Tibial artery (tissue), 4 donors: ENCODE measurements at regions not wholly inside any gene's neighbourhood (a gene's known extent, or its start where the extent isn't known, plus 50 kb on each side); places are given as distances from the start of the nearest gene placed in this dataset.

Experiments used
- DNase-seq, 2 donors: peaks; one replicate each; pipeline ENCODE4 v3.0.0-alpha.2; 2019
- H3K27ac ChIP-seq, 2 donors: fragments of 200-600 bp; sonication (generic) in 1 of 2; 1 replicate in 1 of 2; 2 replicates in 1 of 2; pipeline ENCODE4 v1.5.1; 2018 to 2019; ENCODE audit warnings: mild to moderate bottlenecking in 1 of 2
- H3K27me3 ChIP-seq, 2 donors: fragments of 200-600 bp; sonication (generic) in 1 of 2; one replicate each; pipeline versions ENCODE4 v1.5.1 to v1.6.0; 2016 to 2019
- H3K36me3 ChIP-seq, 3 donors: fragments of 200-600 bp; sonication (generic) in 2 of 3; one replicate each; pipeline ENCODE4 v1.5.1; 2016 to 2019; ENCODE audit warnings: mild to moderate bottlenecking in 2 of 3
- H3K4me1 ChIP-seq, 4 donors: fragments of 200-600 bp; sonication (generic) in 2 of 4; 1 replicate in 3 of 4; 2 replicates in 1 of 4; pipeline ENCODE4 v1.5.1; 2016 to 2019
- H3K4me3 ChIP-seq, 2 donors: fragments of 200-600 bp; sonication (generic) in 1 of 2; 1 replicate in 1 of 2; 2 replicates in 1 of 2; pipeline ENCODE4 v1.5.1; 2018 to 2019; ENCODE audit warnings: mild to moderate bottlenecking in 2 of 2
- H3K9me3 ChIP-seq, 3 donors: fragments of 200-600 bp; sonication (generic) in 1 of 3; one replicate each; pipeline ENCODE4 v1.5.1; 2016 to 2019
- CTCF ChIP-seq, 2 experiments: fragments of 200-600 bp in 1 of 2; fragments of 450-650 bp in 1 of 2; IDR thresholded peaks; one replicate each; pipeline ENCODE4 v1.5.1; 2017 to 2019; ENCODE audit warnings: antibody characterized with exemption in 2 of 2, mild to moderate bottlenecking in 1 of 2, moderate library complexity in 1 of 2
- intact Hi-C: fragments of 100-400 bp; cut with DNase I; formaldehyde crosslinking; loops from one replicate; pipeline ENCODE4 v1.15.0; 2023; ENCODE audit warnings: low total_unique reads

- Histone ChIP-seq H3K27ac (no peak overlapping the region), H3K9me3 (no peaks in the 10 kb centered on the region), H3K36me3 (no peaks in the 10 kb centered on the region), H3K27me3 (no peaks in the 10 kb centered on the region), H3K4me1 (peaks cover 0 to 13% (median 2%) of the 10 kb centered on the region in 4 donors), H3K4me3 (no peak overlapping the region)
- intact Hi-C loops: no loop called here
- DNase-seq: no peak
- no peak for TF ChIP-seq CTCF (IDR thresholded peaks at IDR 0.05)
These were observed 75.9 kb downstream of the DACT1 start for GRCh38 chr14:58713677-58714076.

- Histone ChIP-seq H3K27ac (no peak overlapping the region), H3K36me3 (no peaks in the 10 kb centered on the region), H3K4me3 (no peak overlapping the region), H3K9me3 (no peaks in the 10 kb centered on the region), H3K27me3 (no peaks in the 10 kb centered on the region), H3K4me1 (no peaks in the 10 kb centered on the region)
- DNase-seq: no peak
- TF ChIP-seq CTCF (IDR thresholded peaks at IDR 0.05): no peak
- intact Hi-C loops: no loop called here
These were observed 78.9 kb downstream of the DACT1 start for GRCh38 chr14:58716706-58717105.

GRCh38 chr14:58717211-58717610, 79.4 kb downstream of the DACT1 start:
- no peak overlapping the region for H3K27ac ChIP-seq
- H3K27me3 ChIP-seq: no peaks in the 10 kb centered on the region
- no peak overlapping the region for H3K4me3 ChIP-seq
- no peak for DNase-seq
- H3K9me3 ChIP-seq: no peaks in the 10 kb centered on the region
- TF ChIP-seq CTCF (IDR thresholded peaks at IDR 0.05): no peak
- intact Hi-C loops: no loop called here
- H3K36me3 ChIP-seq: no peaks in the 10 kb centered on the region
- H3K4me1 ChIP-seq: no peaks in the 10 kb centered on the region

GRCh38 chr14:58717813-58718212, 80.1 kb downstream of the DACT1 start:
- intact Hi-C loops: no loop called here

GRCh38 chr14:58718226-58719205, 80.8 kb downstream of the DACT1 start:
- no peak for TF ChIP-seq CTCF (IDR thresholded peaks at IDR 0.05)
- intact Hi-C loops: no loop called here
- Histone ChIP-seq H3K9me3 (no peaks in the 10 kb centered on the region), H3K36me3 (no peaks in the 10 kb centered on the region), H3K4me1 (no peaks in the 10 kb centered on the region), H3K27ac (no peak overlapping the region), H3K27me3 (no peaks in the 10 kb centered on the region), H3K4me3 (no peak overlapping the region)
- DNase-seq: no peak

More at GRCh38 chr14:58717813-58718212, 80.1 kb downstream of the DACT1 start:
- no peak for TF ChIP-seq CTCF (IDR thresholded peaks at IDR 0.05)
- no peak overlapping the region for H3K27ac ChIP-seq
- no peak for DNase-seq
- H3K9me3 ChIP-seq: no peaks in the 10 kb centered on the region
- no peak overlapping the region for H3K4me3 ChIP-seq
- no peaks in the 10 kb centered on the region for H3K4me1 ChIP-seq
- no peaks in the 10 kb centered on the region for H3K27me3 ChIP-seq
- no peaks in the 10 kb centered on the region for H3K36me3 ChIP-seq
